GM12878 (cell line): ENCODE measurements at regions not wholly inside any gene's neighbourhood (a gene's known extent, or its start where the extent isn't known, plus 50 kb on each side); places are given as distances from the start of the nearest gene placed in this dataset.

ENCODE experiments used
- ATF3 ChIP-seq: IDR thresholded peaks from 2 replicates; pipeline ENCODE4 v1.6.1; 2011; ENCODE audit warnings: low read depth, mild to moderate bottlenecking, low read length, moderate library complexity, borderline replicate concordance; ENCODE audit errors: extremely low read depth
- CHD4 ChIP-seq: fragments of 200-600 bp; sonication (generic); IDR thresholded peaks from 2 replicates; pipeline ENCODE4 v1.6.1; 2016; ENCODE audit warnings: mild to moderate bottlenecking
- CTCF ChIP-seq, 3 experiments: IDR thresholded peaks in 2 of 3; conservative IDR thresholded peaks in 1 of 3; 2 replicates each; pipeline ENCODE4 v1.5.1; 2011; ENCODE audit warnings: low read depth in 3 of 3, low read length in 3 of 3, mild to moderate bottlenecking in 3 of 3, control low read depth in 2 of 3, moderate library complexity in 2 of 3, inconsistent platforms in 1 of 3, mixed read lengths in 1 of 3; ENCODE audit not compliant: control insufficient read depth in 2 of 3, insufficient read depth in 1 of 3; ENCODE audit errors: extremely low read depth in 1 of 3
- MYC ChIP-seq: IDR thresholded peaks from 2 replicates; pipeline ENCODE4 v1.6.1; 2011; ENCODE audit warnings: mild to moderate bottlenecking, low read length, moderate library complexity, inconsistent platforms; ENCODE audit not compliant: insufficient read depth, insufficient replicate concordance, insufficient read length, severe bottlenecking
- POLR2A ChIP-seq: IDR thresholded peaks from 2 replicates; pipeline ENCODE4 v1.6.1; 2011; ENCODE audit warnings: low read depth, mild to moderate bottlenecking, low read length
- POLR2AphosphoS5 ChIP-seq: IDR thresholded peaks from 2 replicates; pipeline ENCODE4 v1.6.1; 2011; ENCODE audit warnings: mild to moderate bottlenecking, low read length, inconsistent platforms
- SREBF2 ChIP-seq: IDR thresholded peaks from 2 replicates; pipeline ENCODE4 v1.6.1; 2012; ENCODE audit warnings: mild to moderate bottlenecking, low read length

- TF ChIP-seq MYC, result no peak
- TF ChIP-seq POLR2A, result no peak
- TF ChIP-seq POLR2AphosphoS5, result no peak
- no peak for TF ChIP-seq ATF3
- no peak for TF ChIP-seq CHD4
- no peak for TF ChIP-seq CTCF (IDR thresholded peaks at IDR 0.05 in 2 of 3, conservative IDR thresholded peaks at IDR 0.05 in 1 of 3; ENCODE audit: control insufficient read depth in 2 of 3, extremely low read depth in 1 of 3, insufficient read depth in 1 of 3, low read depth in 3 of 3, low read length in 3 of 3)
- TF ChIP-seq SREBF2, result no peak
These were observed 95.8 kb upstream of the SNRPN start for GRCh38 chr15:24858737-24859601.
